Left forelimb (tissue), 1 donor: ENCODE measurements at regions not wholly inside any gene's neighbourhood (a gene's known extent, or its start where the extent isn't known, plus 50 kb on each side); places are given as distances from the start of the nearest gene placed in this dataset.
"Not testable (repeated sequence)": the region's sequence is repeated elsewhere in the genome, so short reads cannot be mapped to it uniquely, and the experiment has no call there.

Experiments
- DNase-seq: peaks from one replicate; pipeline ENCODE4 v3.0.0-alpha.2; 2018; ENCODE audit warnings: low spot score

GRCh38 chr2:207409517-207409916 lies 120.2 kb upstream of the CREB1 start:
- no peak for DNase-seq

- DNase-seq: no peak
These were observed 116.9 kb upstream of the CREB1 start for GRCh38 chr2:207412787-207413310.

GRCh38 chr2:207413376-207413907 lies 116.3 kb upstream of the CREB1 start:
- DNase-seq: no peak

- no peak for DNase-seq
These were observed 113.7 kb upstream of the CREB1 start for GRCh38 chr2:207416111-207416510.

GRCh38 chr2:207416900-207417299 lies 112.9 kb upstream of the CREB1 start:
- DNase-seq: no peak

- no peak for DNase-seq
These were observed 112.5 kb upstream of the CREB1 start for GRCh38 chr2:207417301-207417718.

- DNase-seq: no peak
These were observed 111.3 kb upstream of the CREB1 start for GRCh38 chr2:207418419-207418818.

GRCh38 chr2:207419331-207419730 lies 110.4 kb upstream of the CREB1 start:
- DNase-seq: no peak

- DNase-seq: no peak
These were observed 108.1 kb upstream of the CREB1 start for GRCh38 chr2:207421671-207422070.

GRCh38 chr2:207422380-207422779 lies 107.4 kb upstream of the CREB1 start:
- no peak for DNase-seq

GRCh38 chr2:207423886-207424285 lies 105.9 kb upstream of the CREB1 start:
- no peak for DNase-seq

GRCh38 chr2:207427986-207428385 lies 101.8 kb upstream of the CREB1 start:
- DNase-seq: no peak

GRCh38 chr2:207428573-207428972 lies 101.2 kb upstream of the CREB1 start:
- no peak for DNase-seq

GRCh38 chr2:207432453-207432852 lies 97.3 kb upstream of the CREB1 start:
- no peak for DNase-seq

GRCh38 chr2:207434306-207434705 lies 95.5 kb upstream of the CREB1 start:
- DNase-seq: no peak

- DNase-seq: no peak
These were observed 94.8 kb upstream of the CREB1 start for GRCh38 chr2:207434899-207435465.

- DNase-seq: no peak
These were observed 92.6 kb upstream of the CREB1 start for GRCh38 chr2:207437136-207437523.

- DNase-seq: no peak
These were observed 92.1 kb upstream of the CREB1 start for GRCh38 chr2:207437524-207438143.

- no peak for DNase-seq
These were observed 91.2 kb upstream of the CREB1 start for GRCh38 chr2:207438414-207439126.

GRCh38 chr2:207439881-207440280 lies 89.9 kb upstream of the CREB1 start:
- DNase-seq: not testable (repeated sequence)

- no peak for DNase-seq
These were observed 85.0 kb upstream of the CREB1 start for GRCh38 chr2:207444756-207445155.

GRCh38 chr2:207446653-207447052 lies 83.1 kb upstream of the CREB1 start:
- no peak for DNase-seq

- DNase-seq: no peak
These were observed 81.8 kb upstream of the CREB1 start for GRCh38 chr2:207448006-207448405.
